Nucleus accumbens (tissue), 56 donors: ENCODE measurements at regions not wholly inside any gene's neighbourhood (a gene's known extent, or its start where the extent isn't known, plus 50 kb on each side); places are given as distances from the start of the nearest gene placed in this dataset.
"Not testable (repeated sequence)": the region's sequence is repeated elsewhere in the genome, so short reads cannot be mapped to it uniquely, and the experiment has no call there.

Experiments used
- DNase-seq, 56 donors: peaks; one replicate each; lab custom pipeline; 2025; lab: John Stamatoyannopoulos, UW

- peak in 55 of 56 donors; percentile 4 to 89 (median 70) for DNase-seq
Measured at GRCh38 chr3:71955240-71956068, 170.5 kb upstream of the PROK2 start.

GRCh38 chr3:71951842-71952241 is 166.9 kb upstream of the PROK2 start:
- no peak for DNase-seq

GRCh38 chr3:71951361-71951760 is 166.4 kb upstream of the PROK2 start:
- DNase-seq = no peak

- DNase-seq = no peak
Measured at GRCh38 chr3:71949442-71949841, 164.5 kb upstream of the PROK2 start.

GRCh38 chr3:71944482-71945065 is 159.6 kb upstream of the PROK2 start:
- no peak for DNase-seq

- no peak for DNase-seq
Measured at GRCh38 chr3:71942432-71943187, 157.7 kb upstream of the PROK2 start.

GRCh38 chr3:71940486-71940885 is 155.5 kb upstream of the PROK2 start:
- no peak for DNase-seq

- DNase-seq = not testable (repeated sequence)
Measured at GRCh38 chr3:71938081-71938480, 153.1 kb upstream of the PROK2 start.

- DNase-seq = no peak
Measured at GRCh38 chr3:71936681-71937080, 151.7 kb upstream of the PROK2 start.

- DNase-seq = no peak
Measured at GRCh38 chr3:71934520-71935270, 149.7 kb upstream of the PROK2 start.

GRCh38 chr3:71931922-71932321 is 147.0 kb upstream of the PROK2 start:
- no peak for DNase-seq

GRCh38 chr3:71930056-71930991 is 145.4 kb upstream of the PROK2 start:
- peak in 5 of 56 donors; percentile 2 to 13 (median 3) for DNase-seq

- no peak for DNase-seq
Measured at GRCh38 chr3:71928212-71928611, 143.3 kb upstream of the PROK2 start.

- no peak for DNase-seq
Measured at GRCh38 chr3:71927505-71928066, 142.6 kb upstream of the PROK2 start.

GRCh38 chr3:71926616-71927015 is 141.7 kb upstream of the PROK2 start:
- no peak for DNase-seq

GRCh38 chr3:71926262-71926600 is 141.3 kb upstream of the PROK2 start:
- peak in 24 of 56 donors; percentile 1 to 65 (median 17) for DNase-seq

- DNase-seq = not testable (repeated sequence)
Measured at GRCh38 chr3:71925511-71926261, 140.7 kb upstream of the PROK2 start.

- DNase-seq = no peak
Measured at GRCh38 chr3:71924721-71925120, 139.8 kb upstream of the PROK2 start.

- no peak for DNase-seq
Measured at GRCh38 chr3:71921036-71921435, 136.1 kb upstream of the PROK2 start.
